GM23248 (cell line): ENCODE measurements at regions not wholly inside any gene's neighbourhood (a gene's known extent, or its start where the extent isn't known, plus 50 kb on each side); places are given as distances from the start of the nearest gene placed in this dataset.

ENCODE experiments used
- EZH2 ChIP-seq: fragments of 200-600 bp; sonication (generic); IDR thresholded peaks from 2 replicates; pipeline ENCODE4 v1.6.1; 2018; ENCODE audit warnings: antibody characterized with exemption, mild to moderate bottlenecking; ENCODE audit not compliant: insufficient read depth, poor library complexity, severe bottlenecking
- EZH2phosphoT487 ChIP-seq: fragments of 200-600 bp; sonication (generic); IDR thresholded peaks from 2 replicates; pipeline ENCODE4 v1.6.1; 2018; ENCODE audit warnings: antibody characterized with exemption, moderate library complexity, mild to moderate bottlenecking, low read depth; ENCODE audit not compliant: insufficient read depth

GRCh38 chr5:86926033-86926432, 308.3 kb downstream of the COX7C start:
- TF ChIP-seq EZH2 (no peak), EZH2phosphoT487 (no peak)
